Kidney tubule cell (primary cell): ENCODE measurements at regions not wholly inside any gene's neighbourhood (a gene's known extent, or its start where the extent isn't known, plus 50 kb on each side); places are given as distances from the start of the nearest gene placed in this dataset.
"Not testable (repeated sequence)": the region's sequence is repeated elsewhere in the genome, so short reads cannot be mapped to it uniquely, and the experiment has no call there.

ENCODE experiments used
- DNase-seq: peaks from one replicate; pipeline ENCODE4 v3.0.0-alpha.2; 2018; ENCODE audit warnings: low spot score

- no peak for DNase-seq
Observed at GRCh38 chr21:25234857-25235801, 372.2 kb downstream of the MRPL39 start.

GRCh38 chr21:25220954-25221353, 386.3 kb downstream of the MRPL39 start:
- no peak for DNase-seq

- DNase-seq = no peak
Observed at GRCh38 chr21:25220169-25220568, 387.1 kb downstream of the MRPL39 start.

GRCh38 chr21:25215698-25216384, 391.4 kb downstream of the MRPL39 start:
- DNase-seq = no peak

- no peak for DNase-seq
Observed at GRCh38 chr21:25214676-25215075, 392.6 kb downstream of the MRPL39 start.

- DNase-seq = no peak
Observed at GRCh38 chr21:25199944-25200343, 407.3 kb downstream of the MRPL39 start.

- peak; percentile 52 for DNase-seq
Observed at GRCh38 chr21:25191141-25191540, 416.1 kb downstream of the MRPL39 start.

GRCh38 chr21:25189497-25189896, 417.8 kb downstream of the MRPL39 start:
- no peak for DNase-seq

- no peak for DNase-seq
Observed at GRCh38 chr21:25188677-25189079, 418.6 kb downstream of the MRPL39 start.

GRCh38 chr21:25186273-25186672, 421.0 kb downstream of the MRPL39 start:
- DNase-seq = peak; percentile 21

GRCh38 chr21:25183577-25183976, 423.7 kb downstream of the MRPL39 start:
- no peak for DNase-seq

GRCh38 chr21:25181690-25182089, 425.6 kb downstream of the MRPL39 start:
- not testable (repeated sequence) for DNase-seq

GRCh38 chr21:25179116-25179515, 428.2 kb downstream of the MRPL39 start:
- no peak for DNase-seq

- peak; percentile 42 for DNase-seq
Observed at GRCh38 chr21:25176637-25177412, 430.5 kb downstream of the MRPL39 start.

GRCh38 chr21:25175938-25176337, 431.3 kb downstream of the MRPL39 start:
- no peak for DNase-seq

- DNase-seq = peak; percentile 61
Observed at GRCh38 chr21:25171438-25171837, 435.8 kb downstream of the MRPL39 start.

- DNase-seq = peak; percentile 4
Observed at GRCh38 chr21:25170681-25171080, 436.6 kb downstream of the MRPL39 start.

GRCh38 chr21:25169370-25169769, 437.9 kb downstream of the MRPL39 start:
- DNase-seq = no peak

- DNase-seq = not testable (repeated sequence)
Observed at GRCh38 chr21:25166904-25167303, 440.4 kb downstream of the MRPL39 start.

GRCh38 chr21:25161571-25161970, 445.7 kb downstream of the MRPL39 start:
- DNase-seq = no peak

- not testable (repeated sequence) for DNase-seq
Observed at GRCh38 chr21:25155020-25155419, 452.3 kb downstream of the MRPL39 start.

- no peak for DNase-seq
Observed at GRCh38 chr21:25149022-25149421, 458.3 kb downstream of the MRPL39 start.
